Stimulated activated CD4-positive, alpha-beta T cell treated with anti-CD3 and anti-CD28 coated beads, Interleukin-15, amount 100 ng/mL, for 1 hour (primary cell): ENCODE measurements at regions not wholly inside any gene's neighbourhood (a gene's known extent, or its start where the extent isn't known, plus 50 kb on each side); places are given as distances from the start of the nearest gene placed in this dataset.

Experiments
- DNase-seq, 2 donors: peaks; one replicate each; pipeline ENCODE4 v3.0.0-alpha.2; 2020; ENCODE audit warnings: low read depth in 1 of 2, low spot score in 1 of 2

DNA sequence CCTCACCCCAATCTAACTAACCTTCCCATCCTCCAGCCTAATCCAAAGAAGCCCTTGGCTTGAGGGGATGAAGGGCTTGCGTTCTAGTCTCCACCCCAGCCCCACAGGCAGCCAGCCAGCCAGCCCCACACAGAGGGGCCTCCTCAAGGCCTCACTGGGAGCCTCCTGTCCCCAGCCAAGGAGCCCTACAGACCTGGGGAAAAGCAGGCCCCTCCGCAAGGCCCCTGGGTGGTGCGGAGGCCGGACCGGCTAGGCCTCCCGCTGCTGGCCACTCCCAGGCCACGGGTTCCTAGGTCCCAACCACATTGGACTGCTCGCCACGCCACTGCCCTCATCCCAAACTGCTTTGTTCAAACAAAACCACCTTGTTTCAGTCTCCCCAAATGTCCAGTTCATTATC is 78.0 kb downstream of the ZIC5 start:
- no peak for DNase-seq

DNA sequence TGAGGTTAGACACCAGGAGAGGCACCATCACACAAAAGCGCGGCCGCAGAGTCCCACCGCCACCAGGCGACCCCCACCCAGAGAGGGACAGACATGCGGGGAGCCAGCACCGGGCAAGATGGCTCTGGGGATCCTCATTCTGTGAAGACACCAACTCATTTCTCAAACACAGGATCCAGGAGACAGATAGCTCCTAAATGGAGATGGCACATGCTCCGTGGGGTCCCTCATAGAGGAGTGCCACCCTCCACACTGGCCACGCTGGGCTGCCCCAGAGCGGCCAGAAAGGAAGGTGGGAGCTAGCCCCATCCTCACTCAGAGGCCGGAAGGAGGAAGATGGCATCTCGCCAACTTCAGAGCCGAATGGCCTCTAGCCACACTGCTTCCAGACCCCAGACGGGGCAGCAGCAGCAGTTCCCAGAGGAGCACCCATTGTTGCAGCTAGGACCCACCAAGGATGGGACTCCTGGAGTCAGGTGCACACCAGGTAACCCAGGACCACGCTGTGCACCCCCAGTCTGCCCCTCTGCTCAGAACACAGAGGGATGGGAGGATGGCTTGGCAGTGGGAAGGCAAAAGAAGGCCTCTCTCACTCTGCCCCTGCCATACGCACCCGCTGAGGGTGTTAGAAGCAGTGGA is 78.6 kb downstream of the ZIC5 start:
- DNase-seq, result no peak

DNA sequence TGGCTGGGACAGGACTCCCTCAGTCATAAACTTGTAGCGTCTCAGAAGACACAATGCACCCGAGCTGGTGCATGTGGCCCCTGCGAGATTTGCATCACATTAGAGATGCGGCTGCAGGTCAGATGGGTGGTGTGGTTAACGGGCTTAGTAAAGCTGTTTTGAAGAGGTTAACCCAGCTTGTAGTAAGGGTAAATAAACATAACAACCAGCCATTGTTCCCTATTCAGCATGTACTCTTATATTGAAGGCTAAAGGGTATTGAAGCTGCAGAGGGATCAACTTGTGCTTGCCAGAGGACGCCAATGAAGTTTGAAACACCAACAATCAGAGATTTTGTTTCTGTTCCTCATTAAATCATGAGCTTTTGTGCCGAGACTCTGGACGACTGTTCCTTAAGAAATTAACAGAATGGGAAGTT is 79.4 kb downstream of the ZIC5 start:
- no peak for DNase-seq

- no peak for DNase-seq
These were observed 84.9 kb downstream of the ZIC5 start for GRCh38 chr13:99886706-99887105.

DNA sequence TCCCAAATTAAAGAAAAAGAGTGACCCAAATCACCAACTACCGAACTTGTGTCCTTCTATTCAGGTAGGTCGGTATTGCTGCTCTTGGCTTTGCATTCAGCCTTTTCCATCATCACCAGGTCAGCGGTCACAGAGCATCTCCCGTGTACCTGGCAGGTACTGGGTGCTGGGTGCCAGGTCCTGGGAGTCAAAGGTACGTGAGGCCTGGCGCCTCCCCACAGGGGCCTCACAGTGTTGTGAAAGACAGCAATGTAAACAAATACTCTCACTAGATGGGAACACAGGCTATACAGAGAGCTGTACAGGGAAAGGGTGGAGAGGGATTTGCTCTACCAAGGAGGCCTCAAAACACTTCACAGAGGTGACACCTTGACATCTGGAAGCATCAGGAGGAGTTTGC is 86.7 kb downstream of the ZIC5 start:
- no peak for DNase-seq

DNA sequence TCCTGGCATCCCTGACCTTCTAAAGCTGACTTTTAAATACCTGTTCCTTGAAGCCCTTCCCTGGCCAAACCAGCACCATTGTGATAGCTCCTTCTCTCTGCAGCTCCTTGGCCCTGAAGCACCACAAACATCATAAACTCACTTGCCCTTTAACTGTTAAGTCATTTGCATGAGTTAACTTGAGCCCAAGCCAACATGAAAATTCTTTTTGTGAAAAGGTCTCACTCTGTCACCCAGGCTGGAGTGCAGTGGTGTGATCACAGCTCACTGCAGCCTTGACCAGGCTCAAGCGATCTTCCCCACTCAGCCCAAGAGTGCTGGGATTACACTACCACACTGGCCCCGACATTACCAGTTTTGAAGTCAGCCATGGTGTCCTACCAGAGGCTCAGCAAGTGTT is 87.8 kb downstream of the ZIC5 start:
- DNase-seq, result no peak

DNA sequence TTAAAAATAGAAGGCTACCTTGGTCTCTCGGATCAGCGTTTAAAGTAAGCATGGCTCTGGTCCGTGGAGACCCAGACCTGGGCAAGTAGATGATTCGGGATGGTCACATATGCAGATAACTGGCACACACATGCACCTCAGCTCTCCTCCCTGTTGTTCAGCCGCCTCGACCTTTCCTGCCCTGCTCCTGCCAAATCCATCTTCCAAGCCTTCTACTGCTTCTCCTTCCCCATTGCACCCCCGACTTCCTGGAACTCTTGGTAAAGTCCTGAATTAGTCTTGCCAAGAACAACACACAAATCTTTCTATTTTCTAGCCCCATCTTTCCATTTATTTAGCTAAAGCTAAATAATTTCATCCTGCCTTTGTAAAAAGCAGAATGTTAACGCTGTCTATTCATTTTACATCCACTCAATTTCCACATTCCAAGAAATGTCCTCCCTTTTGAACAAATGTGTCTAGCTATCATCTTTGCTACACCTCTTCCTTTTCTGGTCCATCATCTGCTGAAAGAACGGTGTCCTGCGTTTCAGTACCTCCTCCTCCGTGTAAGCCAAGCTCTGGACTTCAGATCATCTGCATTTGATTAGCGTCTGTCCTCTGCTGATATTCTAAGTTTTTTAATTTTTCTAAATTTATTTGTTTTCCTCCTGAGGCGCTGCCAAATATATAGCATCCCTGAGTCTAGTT is 92.5 kb downstream of the ZIC5 start:
- no peak for DNase-seq

DNA sequence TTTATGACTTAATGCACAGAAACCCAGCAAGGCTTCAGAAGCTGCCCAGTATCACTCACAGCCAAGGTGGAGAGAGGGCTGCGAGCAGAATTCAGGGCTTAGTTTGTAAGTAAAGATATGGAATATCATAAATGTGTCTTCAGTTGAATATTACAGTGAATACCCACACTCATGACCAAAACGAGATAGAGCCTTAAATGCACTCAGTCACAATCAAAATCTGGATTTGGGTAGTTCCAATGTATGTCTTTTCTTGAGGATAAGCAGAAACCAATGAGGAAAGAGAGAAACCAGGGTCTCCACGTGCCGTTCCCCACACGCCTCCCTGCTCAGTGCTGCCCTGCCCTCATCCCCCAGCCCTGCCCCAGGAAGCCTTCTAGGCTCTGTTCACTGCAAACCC is 94.9 kb downstream of the ZIC5 start:
- no peak for DNase-seq

- no peak for DNase-seq
These were observed 96.2 kb downstream of the ZIC5 start for GRCh38 chr13:99875391-99875790.

DNA sequence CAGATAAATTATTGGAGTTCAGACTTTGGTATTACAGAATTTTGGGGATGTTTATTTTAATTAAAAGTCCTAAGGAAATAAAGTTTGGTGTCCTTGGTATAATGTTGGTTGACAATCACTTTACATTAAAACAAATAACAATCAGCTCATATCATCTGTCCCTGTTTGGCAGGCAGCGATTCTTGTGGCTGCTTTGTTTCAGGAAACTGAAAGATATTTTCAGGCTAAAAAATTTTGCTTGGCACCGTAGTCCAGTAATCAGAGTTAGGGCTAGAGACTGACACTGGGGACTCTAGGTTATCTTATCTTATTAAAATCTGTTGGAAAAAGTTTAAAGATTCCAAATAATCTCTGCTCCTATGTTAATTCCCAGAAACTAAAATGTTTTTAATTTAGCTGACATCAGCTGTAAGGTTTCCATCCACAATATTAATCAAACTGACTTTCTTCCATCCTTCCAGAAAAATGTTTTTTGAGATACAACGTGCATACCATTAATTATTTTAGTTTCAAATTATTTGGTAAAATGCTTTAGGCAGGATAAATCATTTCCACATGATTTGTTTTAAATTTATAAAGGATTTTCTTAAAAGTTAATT is 97.6 kb downstream of the ZIC5 start:
- no peak for DNase-seq

- no peak for DNase-seq
These were observed 98.4 kb downstream of the ZIC5 start for GRCh38 chr13:99873141-99873540.

- no peak for DNase-seq
These were observed 100.2 kb downstream of the ZIC5 start for GRCh38 chr13:99871249-99871898.

GRCh38 chr13:99870541-99870940 is 101.0 kb downstream of the ZIC5 start:
- no peak for DNase-seq

DNA sequence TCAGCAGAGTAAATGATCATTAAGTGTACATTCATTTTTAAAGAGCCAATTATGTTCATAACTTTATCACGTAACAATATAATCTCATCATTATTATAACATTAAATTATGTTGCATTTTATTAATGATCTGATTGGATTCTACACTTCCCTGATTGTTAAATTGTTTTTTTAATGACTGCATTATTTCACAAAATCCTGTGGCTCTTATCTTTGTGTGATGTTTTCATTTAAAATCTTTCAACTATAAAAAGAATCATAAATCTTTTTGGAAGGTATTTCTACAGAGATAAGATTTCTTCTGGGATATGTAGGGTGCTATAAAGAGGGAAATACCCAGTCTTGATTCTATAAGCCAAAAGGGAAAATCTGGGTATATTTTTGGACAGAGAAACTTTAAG is 101.7 kb downstream of the ZIC5 start:
- DNase-seq, result no peak

DNA sequence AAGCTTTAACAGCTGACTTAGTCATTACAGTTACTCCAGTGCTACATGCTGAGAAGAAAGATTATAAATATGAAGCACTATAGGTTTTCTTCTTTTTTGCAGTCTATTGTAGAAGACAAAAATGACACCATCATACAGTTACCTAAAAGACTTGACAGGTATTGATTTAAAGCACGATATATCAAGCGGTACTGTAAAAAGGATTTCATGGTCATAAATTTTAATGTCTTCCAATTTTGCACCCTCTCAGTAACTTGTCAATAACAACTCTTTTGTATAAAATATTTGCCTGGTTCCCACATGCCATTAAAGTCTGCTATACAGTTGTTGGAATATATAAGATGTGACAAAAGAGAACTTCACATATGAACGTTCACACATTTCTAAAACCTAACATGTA is 102.8 kb downstream of the ZIC5 start:
- DNase-seq, result no peak

DNA sequence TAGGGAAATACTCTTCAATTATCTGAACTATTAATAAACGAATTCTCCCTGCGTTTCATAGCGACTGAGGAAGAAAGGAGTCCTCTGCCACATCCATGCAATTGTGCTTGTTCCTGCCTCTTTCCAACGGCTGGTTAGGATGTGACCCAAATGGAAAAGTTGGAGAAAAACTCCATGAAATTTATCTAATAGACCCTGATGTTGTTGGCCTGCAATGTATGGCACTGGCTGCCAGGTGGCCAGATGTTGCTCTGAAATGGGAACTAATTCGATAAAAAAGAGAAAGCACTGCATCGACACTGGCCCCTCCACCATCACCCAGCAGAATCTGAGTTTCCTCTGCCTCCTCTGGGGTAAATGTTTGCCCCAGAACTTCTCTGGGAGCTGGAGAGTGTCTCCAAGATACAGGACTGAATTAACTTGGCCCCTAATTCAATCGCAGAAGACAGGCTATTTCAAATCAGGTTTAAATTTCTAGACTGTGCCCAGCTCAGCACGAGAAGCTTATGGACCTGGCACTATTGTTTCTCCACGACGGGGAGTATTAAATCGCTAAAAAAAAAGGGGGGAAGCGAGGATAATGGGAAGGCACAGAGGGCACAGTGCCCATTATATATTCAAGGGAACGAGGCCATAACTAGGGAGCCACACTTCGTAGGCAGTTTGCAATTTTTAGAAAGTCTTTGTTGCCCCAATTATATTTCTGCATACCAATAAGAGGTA is 103.9 kb downstream of the ZIC5 start:
- DNase-seq, result no peak

DNA sequence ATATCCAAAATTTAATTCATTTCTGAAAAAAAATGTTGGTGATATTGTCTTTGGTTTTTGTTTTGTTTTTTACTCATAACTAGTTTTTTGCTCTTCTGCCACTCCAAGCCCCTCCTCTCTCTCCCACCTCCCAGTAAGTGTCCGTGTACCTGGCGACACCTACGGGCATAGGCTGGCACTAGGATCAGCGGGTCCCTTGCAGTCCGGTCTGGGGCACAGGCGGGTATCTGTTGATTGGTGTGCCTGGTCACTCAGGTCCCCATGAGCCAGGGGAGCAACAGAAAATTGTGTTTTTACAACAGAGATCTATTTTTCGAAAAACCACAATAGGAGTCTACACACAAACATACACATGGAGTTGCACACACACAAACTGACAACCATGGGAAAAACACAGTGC is 104.8 kb downstream of the ZIC5 start:
- DNase-seq, result no peak

GRCh38 chr13:99865420-99865930 is 106.1 kb downstream of the ZIC5 start:
- DNase-seq, result no peak

- no peak for DNase-seq
These were observed 107.0 kb downstream of the ZIC5 start for GRCh38 chr13:99864627-99864990.

GRCh38 chr13:99863789-99864626 is 107.6 kb downstream of the ZIC5 start:
- no peak for DNase-seq

DNA sequence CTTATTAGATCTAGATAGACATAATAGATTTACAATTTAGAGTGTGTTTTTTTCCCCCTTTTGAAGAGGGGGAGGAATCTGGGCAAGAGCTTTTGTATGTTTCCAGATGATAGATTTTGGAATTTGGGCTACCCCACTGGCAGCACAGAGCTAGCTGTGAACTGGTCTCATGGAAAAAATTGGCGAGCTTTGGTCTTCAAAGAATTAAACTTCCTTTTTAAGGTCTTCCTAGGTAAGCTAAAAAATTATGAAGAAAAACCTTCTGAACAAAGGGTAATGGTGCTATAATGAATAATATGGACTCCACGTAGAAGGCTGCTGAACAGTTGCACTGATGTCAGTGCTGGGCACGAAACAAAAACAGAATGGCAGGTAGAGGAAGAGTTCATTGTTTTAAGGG is 109.3 kb downstream of the ZIC5 start:
- DNase-seq, result no peak
